Neural progenitor cell (in vitro differentiated cells): ENCODE measurements at regions not wholly inside any gene's neighbourhood (a gene's known extent, or its start where the extent isn't known, plus 50 kb on each side); places are given as distances from the start of the nearest gene placed in this dataset.

Experiments
- DNase-seq: peaks from one replicate; pipeline ENCODE4 v3.0.0-alpha.2; 2016; ENCODE audit warnings: low spot score
- H2AFZ ChIP-seq: fragments of 200-600 bp; sonication (generic); replicated peaks from 2 replicates; pipeline ENCODE4 v1.6.1; 2016; ENCODE audit warnings: antibody characterized with exemption
- H3F3A ChIP-seq: fragments of 200-600 bp; sonication (generic); 2 replicates; pipeline ENCODE4 v1.6.1; 2016; ENCODE audit warnings: antibody characterized with exemption, low read depth
- H3K27ac ChIP-seq: fragments of 200-600 bp; sonication (generic); 2 replicates; pipeline ENCODE4 v1.5.1; 2016; ENCODE audit warnings: mild to moderate bottlenecking
- H3K27me3 ChIP-seq: fragments of 200-600 bp; sonication (generic); 2 replicates; pipeline ENCODE4 v1.6.1; 2016; ENCODE audit warnings: mild to moderate bottlenecking, moderate library complexity
- H3K36me3 ChIP-seq: fragments of 200-600 bp; sonication (generic); 2 replicates; pipeline ENCODE4 v1.5.1; 2016
- H3K4me1 ChIP-seq: fragments of 200-600 bp; sonication (generic); 2 replicates; pipeline ENCODE4 v1.6.1; 2016; ENCODE audit warnings: mixed run types
- H3K4me2 ChIP-seq: fragments of 200-600 bp; sonication (generic); 2 replicates; pipeline ENCODE4 v1.6.1; 2016
- H3K4me3 ChIP-seq: fragments of 200-600 bp; sonication (generic); 2 replicates; pipeline ENCODE4 v1.5.1; 2016
- H3K79me2 ChIP-seq: fragments of 200-600 bp; sonication (generic); 2 replicates; pipeline ENCODE4 v1.6.1; 2016; ENCODE audit warnings: low read depth
- H3K9ac ChIP-seq: fragments of 200-600 bp; sonication (generic); 2 replicates; pipeline ENCODE4 v1.6.1; 2016
- H3K9me3 ChIP-seq: fragments of 200-600 bp; sonication (generic); 2 replicates; pipeline ENCODE4 v1.5.1; 2016; ENCODE audit warnings: low read depth
- H4K20me1 ChIP-seq: fragments of 200-600 bp; sonication (generic); 2 replicates; pipeline ENCODE4 v1.6.1; 2016; ENCODE audit warnings: low read depth
- H3K27ac Mint-ChIP-seq: 3 replicates; pipeline ENCODE4 v1.8.0; 2021; ENCODE audit warnings: mixed read lengths
- H3K27me3 Mint-ChIP-seq: 2 replicates; pipeline ENCODE4 v1.8.0; 2022; ENCODE audit warnings: low read depth, mild to moderate bottlenecking, inconsistent platforms, moderate library complexity, mixed read lengths; ENCODE audit not compliant: insufficient read depth
- H3K36me3 Mint-ChIP-seq: 3 replicates; pipeline ENCODE4 v1.8.0; 2021; ENCODE audit warnings: mixed read lengths
- H3K4me1 Mint-ChIP-seq: 3 replicates; pipeline ENCODE4 v1.8.0; 2021; ENCODE audit warnings: mixed read lengths
- H3K4me3 Mint-ChIP-seq: 3 replicates; pipeline ENCODE4 v1.8.0; 2021; ENCODE audit warnings: mild to moderate bottlenecking, moderate library complexity, mixed read lengths
- H3K9me3 Mint-ChIP-seq: 3 replicates; pipeline ENCODE4 v1.8.0; 2020; ENCODE audit warnings: mixed read lengths
- EZH2 ChIP-seq: fragments of 200-600 bp; sonication (generic); IDR thresholded peaks from 2 replicates; pipeline ENCODE4 v1.6.1; 2017; ENCODE audit warnings: antibody characterized with exemption, mild to moderate bottlenecking, moderate library complexity
- EZH2phosphoT487 ChIP-seq: fragments of 200-600 bp; sonication (generic); IDR thresholded peaks from 2 replicates; pipeline ENCODE4 v1.6.1; 2017; ENCODE audit warnings: antibody characterized with exemption
- TF ChIP-seq, protein P1 (sequence below): fragments of 200-600 bp; sonication (generic); IDR thresholded peaks from 2 replicates; pipeline ENCODE4 v1.5.1; 2017; ENCODE audit warnings: antibody characterized with exemption, mild to moderate bottlenecking

DNA sequence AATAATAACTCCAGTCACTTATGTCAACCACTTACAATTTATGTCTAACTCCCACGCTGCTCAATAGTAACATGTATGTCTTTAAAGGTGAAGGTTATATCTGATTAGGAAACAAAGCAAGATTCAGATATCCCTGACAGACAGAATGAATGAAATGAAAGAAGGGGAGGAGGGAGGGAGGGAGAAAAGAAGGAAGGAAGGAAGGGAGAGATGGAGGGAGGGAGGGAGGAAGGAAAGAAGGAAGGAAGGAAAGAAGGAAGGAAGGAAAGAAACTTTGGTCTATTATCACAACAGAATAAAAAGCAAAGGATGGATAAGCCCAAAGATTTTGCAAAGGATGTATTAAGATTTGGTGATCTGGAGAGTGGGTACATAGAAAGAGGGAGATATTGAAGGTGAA is 433.3 kb downstream of the PRKD1 start:
- Histone ChIP-seq H3K79me2 (no peaks in the 10 kb centered on the region), H3K4me1 (no peaks in the 10 kb centered on the region), H3K27ac (no peak overlapping the region), H3K9me3 (no peaks in the 10 kb centered on the region), H3K27me3 (no peaks in the 10 kb centered on the region), H3K36me3 (no peaks in the 10 kb centered on the region), H4K20me1 (no peaks in the 10 kb centered on the region), H3K4me2 (no peak overlapping the region), H3F3A (no peaks in the 10 kb centered on the region), H2AFZ (no peak overlapping the region), H3K9ac (no peak overlapping the region), H3K4me3 (no peak overlapping the region)
- DNase-seq = no peak
- Mint-ChIP-seq H3K27ac (no peak overlapping the region), H3K4me1 (no peaks in the 10 kb centered on the region), H3K36me3 (no peaks in the 10 kb centered on the region), H3K9me3 (peaks cover 4% of the 10 kb centered on the region), H3K27me3 (no peaks in the 10 kb centered on the region), H3K4me3 (no peak overlapping the region)
- TF ChIP-seq, protein P1, sequence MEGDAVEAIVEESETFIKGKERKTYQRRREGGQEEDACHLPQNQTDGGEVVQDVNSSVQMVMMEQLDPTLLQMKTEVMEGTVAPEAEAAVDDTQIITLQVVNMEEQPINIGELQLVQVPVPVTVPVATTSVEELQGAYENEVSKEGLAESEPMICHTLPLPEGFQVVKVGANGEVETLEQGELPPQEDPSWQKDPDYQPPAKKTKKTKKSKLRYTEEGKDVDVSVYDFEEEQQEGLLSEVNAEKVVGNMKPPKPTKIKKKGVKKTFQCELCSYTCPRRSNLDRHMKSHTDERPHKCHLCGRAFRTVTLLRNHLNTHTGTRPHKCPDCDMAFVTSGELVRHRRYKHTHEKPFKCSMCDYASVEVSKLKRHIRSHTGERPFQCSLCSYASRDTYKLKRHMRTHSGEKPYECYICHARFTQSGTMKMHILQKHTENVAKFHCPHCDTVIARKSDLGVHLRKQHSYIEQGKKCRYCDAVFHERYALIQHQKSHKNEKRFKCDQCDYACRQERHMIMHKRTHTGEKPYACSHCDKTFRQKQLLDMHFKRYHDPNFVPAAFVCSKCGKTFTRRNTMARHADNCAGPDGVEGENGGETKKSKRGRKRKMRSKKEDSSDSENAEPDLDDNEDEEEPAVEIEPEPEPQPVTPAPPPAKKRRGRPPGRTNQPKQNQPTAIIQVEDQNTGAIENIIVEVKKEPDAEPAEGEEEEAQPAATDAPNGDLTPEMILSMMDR = no peak
- TF ChIP-seq EZH2phosphoT487 = no peak
- TF ChIP-seq EZH2 = no peak

DNA sequence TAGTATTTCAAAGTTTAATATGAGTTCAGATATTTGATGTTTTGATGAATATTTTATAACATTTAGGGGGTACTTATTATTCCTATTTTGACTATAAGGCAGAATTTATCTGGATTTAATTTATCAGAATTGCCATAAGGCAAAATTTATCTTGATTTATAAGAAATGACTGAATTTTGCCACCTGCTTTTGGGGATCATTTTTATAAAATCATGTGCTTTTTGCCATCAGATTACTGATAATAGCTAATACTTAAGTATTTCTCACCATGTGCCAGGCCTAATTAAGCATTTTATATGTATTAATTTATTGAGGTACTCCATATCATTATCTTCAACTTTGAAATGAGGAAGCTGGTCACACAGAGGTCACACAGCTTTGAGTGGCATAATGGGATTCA is 423.7 kb downstream of the PRKD1 start:
- Histone ChIP-seq H3K27me3 (no peaks in the 10 kb centered on the region), H4K20me1 (no peaks in the 10 kb centered on the region), H2AFZ (no peak overlapping the region), H3K9me3 (peaks cover 3% of the 10 kb centered on the region), H3K27ac (no peak overlapping the region), H3F3A (no peaks in the 10 kb centered on the region), H3K36me3 (no peaks in the 10 kb centered on the region), H3K4me1 (no peaks in the 10 kb centered on the region), H3K4me2 (no peak overlapping the region), H3K9ac (no peak overlapping the region), H3K79me2 (no peaks in the 10 kb centered on the region), H3K4me3 (no peak overlapping the region)
- no peak overlapping the region for H3K27ac Mint-ChIP-seq
- peaks cover 7% of the 10 kb centered on the region for H3K4me1 Mint-ChIP-seq
- H3K27me3 Mint-ChIP-seq = no peaks in the 10 kb centered on the region
- no peak for TF ChIP-seq EZH2phosphoT487
- TF ChIP-seq, protein P1 = no peak
- TF ChIP-seq EZH2 = no peak
- H3K9me3 Mint-ChIP-seq = peaks cover 12% of the 10 kb centered on the region
- H3K36me3 Mint-ChIP-seq = no peaks in the 10 kb centered on the region
- DNase-seq = no peak
- H3K4me3 Mint-ChIP-seq = no peak overlapping the region

DNA sequence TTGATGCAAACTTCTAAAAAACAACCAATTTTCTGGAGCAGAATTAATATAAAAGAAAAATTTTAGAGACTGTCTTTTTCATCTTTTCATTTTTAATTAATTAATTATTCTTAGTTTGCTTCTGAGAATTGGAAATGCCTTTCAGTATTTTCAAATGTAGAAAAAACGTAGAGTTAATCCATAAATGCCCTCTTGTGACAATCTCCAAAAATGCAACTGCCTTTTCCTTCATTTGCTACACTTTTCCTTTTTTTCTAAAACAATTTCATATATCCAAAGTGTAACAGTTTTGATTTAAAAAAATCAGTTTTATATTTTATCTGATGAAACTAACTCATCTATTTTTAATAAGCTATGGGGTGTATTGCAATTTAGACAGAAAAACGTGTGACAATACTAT is 409.3 kb downstream of the PRKD1 start:
- H3K9me3 ChIP-seq = no peaks in the 10 kb centered on the region
- H2AFZ ChIP-seq = no peak overlapping the region
- no peaks in the 10 kb centered on the region for H3F3A ChIP-seq
- Mint-ChIP-seq H3K36me3 (no peaks in the 10 kb centered on the region), H3K4me1 (no peaks in the 10 kb centered on the region), H3K9me3 (peaks cover 2% of the 10 kb centered on the region), H3K4me3 (no peak overlapping the region), H3K27ac (no peak overlapping the region), H3K27me3 (no peaks in the 10 kb centered on the region)
- no peaks in the 10 kb centered on the region for H4K20me1 ChIP-seq
- H3K4me1 ChIP-seq = no peaks in the 10 kb centered on the region
- no peaks in the 10 kb centered on the region for H3K36me3 ChIP-seq
- H3K79me2 ChIP-seq = no peaks in the 10 kb centered on the region
- TF ChIP-seq, protein P1 = peak; percentile 48
- no peak for TF ChIP-seq EZH2
- H3K27ac ChIP-seq = no peak overlapping the region
- H3K27me3 ChIP-seq = no peaks in the 10 kb centered on the region
- no peak for DNase-seq
- no peak overlapping the region for H3K9ac ChIP-seq
- H3K4me2 ChIP-seq = no peak overlapping the region
- H3K4me3 ChIP-seq = no peak overlapping the region
